ENCODE measurements at regions not wholly inside any gene's neighbourhood (a gene's known extent, or its start where the extent isn't known, plus 50 kb on each side); places are given as distances from the start of the nearest gene placed in this dataset.
"Not testable (repeated sequence)": the region's sequence is repeated elsewhere in the genome, so short reads cannot be mapped to it uniquely, and the experiment has no call there.

DNA sequence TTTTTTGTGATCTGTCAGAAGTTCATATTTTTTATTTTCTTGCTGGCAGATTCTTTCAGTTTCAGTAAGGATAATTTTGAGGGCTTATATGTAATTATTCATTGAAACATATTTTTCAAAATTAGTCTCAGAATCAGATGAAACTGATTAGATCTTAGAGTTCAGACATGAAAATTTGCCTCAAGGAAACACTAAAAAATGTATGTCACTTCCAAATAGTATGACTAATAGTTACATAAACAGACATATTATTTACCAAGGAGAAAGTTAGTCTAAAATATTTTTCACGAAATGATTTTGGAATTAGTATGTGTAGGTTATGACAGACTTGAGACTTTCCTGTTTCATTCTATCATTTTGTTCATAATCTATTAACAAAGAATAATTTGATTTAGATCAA is 628.6 kb downstream of the CCDC85A start:
- H3K27ac ChIP-seq, result no peak overlapping the region
- no peaks in the 10 kb centered on the region for H3K36me3 ChIP-seq
- TF ChIP-seq, protein P1, sequence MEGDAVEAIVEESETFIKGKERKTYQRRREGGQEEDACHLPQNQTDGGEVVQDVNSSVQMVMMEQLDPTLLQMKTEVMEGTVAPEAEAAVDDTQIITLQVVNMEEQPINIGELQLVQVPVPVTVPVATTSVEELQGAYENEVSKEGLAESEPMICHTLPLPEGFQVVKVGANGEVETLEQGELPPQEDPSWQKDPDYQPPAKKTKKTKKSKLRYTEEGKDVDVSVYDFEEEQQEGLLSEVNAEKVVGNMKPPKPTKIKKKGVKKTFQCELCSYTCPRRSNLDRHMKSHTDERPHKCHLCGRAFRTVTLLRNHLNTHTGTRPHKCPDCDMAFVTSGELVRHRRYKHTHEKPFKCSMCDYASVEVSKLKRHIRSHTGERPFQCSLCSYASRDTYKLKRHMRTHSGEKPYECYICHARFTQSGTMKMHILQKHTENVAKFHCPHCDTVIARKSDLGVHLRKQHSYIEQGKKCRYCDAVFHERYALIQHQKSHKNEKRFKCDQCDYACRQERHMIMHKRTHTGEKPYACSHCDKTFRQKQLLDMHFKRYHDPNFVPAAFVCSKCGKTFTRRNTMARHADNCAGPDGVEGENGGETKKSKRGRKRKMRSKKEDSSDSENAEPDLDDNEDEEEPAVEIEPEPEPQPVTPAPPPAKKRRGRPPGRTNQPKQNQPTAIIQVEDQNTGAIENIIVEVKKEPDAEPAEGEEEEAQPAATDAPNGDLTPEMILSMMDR (IDR thresholded peaks at IDR 0.05), result no peak
- H3K4me3 ChIP-seq, result no peak overlapping the region
- H3K4me1 ChIP-seq, result no peaks in the 10 kb centered on the region
- intact Hi-C loops (cut with DNase I; ENCODE audit: low total_unique reads), result no loop called here
- no peaks in the 10 kb centered on the region for H3K9me3 ChIP-seq
- no peaks in the 10 kb centered on the region for H3K27me3 ChIP-seq
- DNase-seq, result no peak

DNA sequence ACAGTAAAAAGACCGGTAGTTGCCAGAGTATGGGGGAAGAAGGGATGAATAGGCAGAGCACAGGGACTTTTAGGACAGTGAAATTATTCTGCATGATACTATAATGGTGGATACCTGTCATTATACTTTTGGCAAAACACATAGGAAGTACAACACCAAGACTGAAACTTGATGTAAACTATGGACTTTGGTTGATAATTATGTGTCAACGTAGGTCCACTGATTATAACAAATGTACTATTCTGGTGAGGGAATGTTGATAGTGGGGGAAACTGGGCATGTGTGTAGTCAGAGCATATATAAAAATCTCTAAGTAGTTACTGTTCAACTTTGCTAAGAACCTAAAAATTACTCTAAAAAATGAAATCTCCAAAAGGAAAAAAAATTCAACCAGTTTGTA is 629.7 kb downstream of the CCDC85A start:
- TF ChIP-seq, protein P1 (IDR thresholded peaks at IDR 0.05), result no peak
- Histone ChIP-seq H3K27ac (no peak overlapping the region), H3K9me3 (no peaks in the 10 kb centered on the region), H3K4me1 (no peaks in the 10 kb centered on the region), H3K27me3 (no peaks in the 10 kb centered on the region), H3K36me3 (no peaks in the 10 kb centered on the region), H3K4me3 (no peak overlapping the region)
- no peak for DNase-seq
- intact Hi-C loops (cut with DNase I; ENCODE audit: low total_unique reads), result no loop called here

DNA sequence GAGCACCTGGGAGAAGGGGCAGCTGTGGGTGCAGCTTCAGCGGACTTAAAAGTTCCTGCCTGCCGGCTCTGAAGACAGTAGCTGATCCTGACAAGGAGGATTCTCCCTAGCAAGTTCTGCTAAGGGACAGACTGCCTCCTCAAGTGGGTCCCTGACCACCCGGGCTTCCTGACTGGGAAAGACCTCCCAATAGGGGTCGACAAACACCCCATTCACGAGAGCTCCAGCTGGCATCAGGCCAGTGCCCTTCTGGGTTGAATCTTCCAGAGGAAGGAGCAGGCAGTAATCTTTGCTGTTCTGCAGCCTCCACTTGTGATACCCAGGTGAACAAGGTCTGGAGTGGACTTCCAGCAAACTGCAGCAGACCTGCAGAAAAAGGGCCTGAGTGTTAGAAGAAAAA is 632.9 kb downstream of the CCDC85A start:
- H3K9me3 ChIP-seq, result no peaks in the 10 kb centered on the region
- no peak for DNase-seq
- no peak overlapping the region for H3K27ac ChIP-seq
- TF ChIP-seq, protein P1 (IDR thresholded peaks at IDR 0.05), result no peak
- H3K4me3 ChIP-seq, result no peak overlapping the region
- H3K36me3 ChIP-seq, result no peaks in the 10 kb centered on the region
- intact Hi-C loops (cut with DNase I; ENCODE audit: low total_unique reads), result no loop called here
- H3K27me3 ChIP-seq, result no peaks in the 10 kb centered on the region
- H3K4me1 ChIP-seq, result no peaks in the 10 kb centered on the region

DNA sequence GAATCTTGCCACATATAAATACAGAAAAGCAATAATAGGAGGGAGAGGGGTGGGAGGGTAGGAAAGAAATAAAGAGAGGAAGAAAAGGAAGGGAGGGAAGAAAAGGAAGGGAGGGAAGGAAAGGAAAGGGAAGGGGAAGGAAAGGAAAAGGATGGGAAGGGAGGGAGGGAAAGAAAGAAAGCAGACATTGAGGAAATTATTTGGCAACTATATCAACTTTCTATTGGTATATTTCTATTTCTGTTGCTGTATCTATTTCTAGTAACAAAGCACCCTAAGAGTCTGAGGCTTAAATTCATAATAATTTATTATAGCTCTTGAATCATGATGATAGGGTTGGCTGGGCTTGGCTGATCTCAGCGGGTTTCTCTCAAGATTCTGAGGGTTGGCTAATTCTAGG is 648.0 kb downstream of the CCDC85A start:
- intact Hi-C loops (cut with DNase I; ENCODE audit: low total_unique reads), result no loop called here
- H3K27ac ChIP-seq, result no peak overlapping the region
- TF ChIP-seq, protein P1 (IDR thresholded peaks at IDR 0.05), result no peak
- no peaks in the 10 kb centered on the region for H3K27me3 ChIP-seq
- no peaks in the 10 kb centered on the region for H3K9me3 ChIP-seq
- H3K4me1 ChIP-seq, result no peaks in the 10 kb centered on the region
- DNase-seq, result no peak
- H3K4me3 ChIP-seq, result no peak overlapping the region
- H3K36me3 ChIP-seq, result no peaks in the 10 kb centered on the region

GRCh38 chr2:56834686-56835085 is 650.9 kb downstream of the CCDC85A start:
- no peak for DNase-seq
- TF ChIP-seq, protein P1 (IDR thresholded peaks at IDR 0.05), result no peak
- no peaks in the 10 kb centered on the region for H3K36me3 ChIP-seq
- no peak overlapping the region for H3K4me3 ChIP-seq
- no peaks in the 10 kb centered on the region for H3K27me3 ChIP-seq
- no peak overlapping the region for H3K27ac ChIP-seq
- no peaks in the 10 kb centered on the region for H3K4me1 ChIP-seq
- intact Hi-C loops (cut with DNase I; ENCODE audit: low total_unique reads), result no loop called here
- H3K9me3 ChIP-seq, result no peaks in the 10 kb centered on the region

DNA sequence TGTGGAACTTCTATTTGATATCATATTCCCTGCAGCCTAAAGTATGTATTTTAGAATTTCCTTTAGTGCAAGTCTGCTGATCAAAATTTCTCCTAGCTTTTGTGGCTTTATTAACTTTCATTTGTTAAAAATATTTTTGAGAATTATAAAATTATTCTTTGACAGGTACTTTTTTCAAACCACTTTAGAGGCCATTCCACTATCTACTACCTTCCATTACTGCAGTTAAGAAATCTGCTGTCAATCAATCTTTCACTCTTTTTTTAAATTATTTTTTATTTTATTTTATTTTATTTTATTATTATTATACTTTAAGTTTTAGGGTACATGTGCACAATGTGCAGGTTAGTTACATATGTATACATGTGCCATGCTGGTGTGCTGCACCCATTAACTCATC is 656.2 kb downstream of the CCDC85A start:
- intact Hi-C loops (cut with DNase I; ENCODE audit: low total_unique reads); H3K27ac ChIP-seq; H3K36me3 ChIP-seq; DNase-seq; H3K27me3 ChIP-seq; H3K4me1 ChIP-seq; H3K9me3 ChIP-seq; H3K4me3 ChIP-seq: not testable (repeated sequence)

Measured in tibial artery (tissue), 4 donors.